ENCODE measurements at regions not wholly inside any gene's neighbourhood (a gene's known extent, or its start where the extent isn't known, plus 50 kb on each side); places are given as distances from the start of the nearest gene placed in this dataset.

GRCh38 chr5:45132972-45133371 lies 324.2 kb downstream of the MRPS30 start:
- TF ChIP-seq YY1 (IDR thresholded peaks at IDR 0.05; ENCODE audit: insufficient read depth, insufficient read length) (no peak), SUZ12 (IDR thresholded peaks at IDR 0.05; ENCODE audit: extremely low read depth, insufficient read depth, insufficient read length) (no peak)

Data from NT2/D1 (cell line).